ENCODE measurements at regions not wholly inside any gene's neighbourhood (a gene's known extent, or its start where the extent isn't known, plus 50 kb on each side); places are given as distances from the start of the nearest gene placed in this dataset.
"Not testable (repeated sequence)": the region's sequence is repeated elsewhere in the genome, so short reads cannot be mapped to it uniquely, and the experiment has no call there.

DNA sequence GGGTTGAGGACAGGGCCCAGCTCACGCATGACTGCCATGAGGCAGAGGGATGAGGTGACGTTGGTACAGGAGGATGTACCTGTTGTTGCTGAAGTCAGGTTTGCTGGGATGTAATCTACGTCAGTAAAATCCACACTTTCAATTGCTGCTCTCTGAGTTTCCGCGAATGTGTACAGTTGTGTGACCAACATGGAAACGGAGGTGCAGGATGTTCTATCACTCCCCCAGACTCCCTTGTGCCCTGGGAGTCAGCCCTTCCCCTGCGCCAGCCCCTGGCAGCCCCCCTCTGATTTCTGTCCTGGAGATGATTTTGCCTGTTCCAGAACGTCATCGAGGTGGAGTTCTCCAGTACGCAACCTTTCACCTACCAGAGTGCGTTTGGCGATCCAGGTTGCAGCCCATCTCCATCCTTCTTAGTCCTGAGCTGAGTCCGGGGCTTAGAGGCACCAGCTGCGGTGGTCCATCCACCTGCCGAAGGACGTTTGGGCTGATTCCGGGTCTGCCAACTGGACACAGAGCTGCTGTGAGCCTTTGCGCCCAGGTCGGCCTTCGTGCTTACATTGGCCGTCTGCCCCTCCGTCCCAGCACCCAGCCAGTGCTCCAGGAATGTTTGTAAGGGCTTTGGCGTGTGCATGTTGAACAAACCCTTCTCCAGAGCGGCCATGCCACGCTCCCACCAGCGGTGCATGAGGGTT is 213.5 kb upstream of the ZNF469 start:
- DNase-seq (ENCODE audit: low spot score); H3K79me2 ChIP-seq (ENCODE audit: insufficient read depth, low read depth, low read length); H3K4me2 ChIP-seq (ENCODE audit: low read length); H3K36me3 ChIP-seq (ENCODE audit: insufficient read depth, low read length); BruUV-seq (replicated peaks); H3K27ac ChIP-seq (ENCODE audit: low read depth, low read length, poor library complexity, severe bottlenecking); H4K20me1 ChIP-seq (ENCODE audit: insufficient read depth, low read length); intact Hi-C loops (cut with micrococcal nuclease; ENCODE audit: unreplicated experiment); POLR2A ChIA-PET; H3K4me3 ChIP-seq (ENCODE audit: low read depth, low read length, poor library complexity, severe bottlenecking); H3K9me3 ChIP-seq (ENCODE audit: low read length); H3K4me1 ChIP-seq (ENCODE audit: insufficient read depth, low read length, poor library complexity, severe bottlenecking); CTCF ChIA-PET (ENCODE audit: unreplicated experiment); H3K9me2 ChIP-seq (ENCODE audit: insufficient read depth, low read length); H2AFZ ChIP-seq (ENCODE audit: low read length): not testable (repeated sequence)

DNA sequence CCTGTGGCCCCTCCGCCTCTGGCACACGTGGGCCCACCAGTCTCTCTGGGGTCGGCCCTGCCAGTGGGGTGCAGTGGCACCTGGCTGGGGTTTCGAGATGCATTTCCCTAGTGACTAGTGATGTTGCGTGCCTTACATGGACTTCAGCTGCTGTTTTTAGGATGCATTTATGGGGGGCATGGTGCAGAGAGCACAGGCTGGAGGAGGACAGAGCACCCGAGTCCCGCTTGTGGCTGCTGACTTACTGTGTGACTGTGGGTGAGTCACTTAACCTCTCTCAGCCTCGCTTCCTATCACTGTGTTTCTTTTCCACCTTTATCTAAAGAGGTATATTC is 213.0 kb upstream of the ZNF469 start:
- H3K36me3 ChIP-seq (ENCODE audit: insufficient read depth, low read length); POLR2A ChIA-PET; H3K27ac ChIP-seq (ENCODE audit: low read depth, low read length, poor library complexity, severe bottlenecking); intact Hi-C loops (cut with micrococcal nuclease; ENCODE audit: unreplicated experiment); H2AFZ ChIP-seq (ENCODE audit: low read length); CTCF ChIA-PET (ENCODE audit: unreplicated experiment); H3K9me3 ChIP-seq (ENCODE audit: low read length); H4K20me1 ChIP-seq (ENCODE audit: insufficient read depth, low read length); H3K4me1 ChIP-seq (ENCODE audit: insufficient read depth, low read length, poor library complexity, severe bottlenecking); H3K79me2 ChIP-seq (ENCODE audit: insufficient read depth, low read depth, low read length); DNase-seq (ENCODE audit: low spot score); H3K4me2 ChIP-seq (ENCODE audit: low read length); H3K9me2 ChIP-seq (ENCODE audit: insufficient read depth, low read length); H3K4me3 ChIP-seq (ENCODE audit: low read depth, low read length, poor library complexity, severe bottlenecking); BruUV-seq (replicated peaks): not testable (repeated sequence)

DNA sequence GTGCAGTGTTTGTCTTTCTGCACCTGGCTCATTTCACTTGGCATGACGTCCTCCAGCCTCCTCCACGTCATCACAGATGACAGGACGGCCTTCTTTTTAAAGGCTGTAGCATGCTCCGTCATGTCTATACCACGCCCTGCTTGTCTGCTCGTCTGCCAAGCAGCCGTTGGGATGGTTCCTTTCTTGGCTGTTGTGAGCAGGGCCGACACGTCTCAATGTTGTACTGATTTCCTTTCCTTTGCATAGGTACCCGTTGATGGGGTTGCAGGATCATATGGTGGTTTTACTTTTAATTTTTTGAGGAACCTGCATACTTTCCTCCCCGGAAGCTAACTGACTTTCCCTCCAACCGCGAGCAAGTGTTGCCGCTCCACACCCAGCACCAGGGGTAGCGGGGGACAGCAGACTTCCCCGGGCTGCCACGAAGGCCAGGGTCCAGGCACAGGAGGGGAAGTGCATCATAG is 212.2 kb upstream of the ZNF469 start:
- no peaks in the 10 kb centered on the region for H3K9me2 ChIP-seq (ENCODE audit: insufficient read depth, low read length)
- no peak for DNase-seq (ENCODE audit: low spot score)
- H2AFZ ChIP-seq (ENCODE audit: low read length) = no peak overlapping the region
- H3K4me2 ChIP-seq (ENCODE audit: low read length) = no peak overlapping the region
- no peaks in the 10 kb centered on the region for H3K4me1 ChIP-seq (ENCODE audit: insufficient read depth, low read length, poor library complexity, severe bottlenecking)
- no peak overlapping the region for H3K4me3 ChIP-seq (ENCODE audit: low read depth, low read length, poor library complexity, severe bottlenecking)
- TF ChIP-seq EZH2phosphoT487 (IDR thresholded peaks at IDR 0.05; ENCODE audit: borderline replicate concordance, low read depth, low read length) = no peak
- TF ChIP-seq, protein P1, sequence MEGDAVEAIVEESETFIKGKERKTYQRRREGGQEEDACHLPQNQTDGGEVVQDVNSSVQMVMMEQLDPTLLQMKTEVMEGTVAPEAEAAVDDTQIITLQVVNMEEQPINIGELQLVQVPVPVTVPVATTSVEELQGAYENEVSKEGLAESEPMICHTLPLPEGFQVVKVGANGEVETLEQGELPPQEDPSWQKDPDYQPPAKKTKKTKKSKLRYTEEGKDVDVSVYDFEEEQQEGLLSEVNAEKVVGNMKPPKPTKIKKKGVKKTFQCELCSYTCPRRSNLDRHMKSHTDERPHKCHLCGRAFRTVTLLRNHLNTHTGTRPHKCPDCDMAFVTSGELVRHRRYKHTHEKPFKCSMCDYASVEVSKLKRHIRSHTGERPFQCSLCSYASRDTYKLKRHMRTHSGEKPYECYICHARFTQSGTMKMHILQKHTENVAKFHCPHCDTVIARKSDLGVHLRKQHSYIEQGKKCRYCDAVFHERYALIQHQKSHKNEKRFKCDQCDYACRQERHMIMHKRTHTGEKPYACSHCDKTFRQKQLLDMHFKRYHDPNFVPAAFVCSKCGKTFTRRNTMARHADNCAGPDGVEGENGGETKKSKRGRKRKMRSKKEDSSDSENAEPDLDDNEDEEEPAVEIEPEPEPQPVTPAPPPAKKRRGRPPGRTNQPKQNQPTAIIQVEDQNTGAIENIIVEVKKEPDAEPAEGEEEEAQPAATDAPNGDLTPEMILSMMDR (conservative IDR thresholded peaks at IDR 0.05; ENCODE audit: low read length) = no peak
- no peaks in the 10 kb centered on the region for H3K79me2 ChIP-seq (ENCODE audit: insufficient read depth, low read depth, low read length)
- ChIA-PET CTCF (ENCODE audit: unreplicated experiment) (no interaction called here), POLR2A (no interaction called here)
- H4K20me1 ChIP-seq (ENCODE audit: insufficient read depth, low read length) = no peaks in the 10 kb centered on the region
- no peak overlapping the region for H3K27ac ChIP-seq (ENCODE audit: low read depth, low read length, poor library complexity, severe bottlenecking)
- no peaks in the 10 kb centered on the region for H3K9me3 ChIP-seq (ENCODE audit: low read length)
- no TSS peak for BruUV-seq (replicated peaks)
- intact Hi-C loops (cut with micrococcal nuclease; ENCODE audit: unreplicated experiment) = no loop called here
- no peaks in the 10 kb centered on the region for H3K36me3 ChIP-seq (ENCODE audit: insufficient read depth, low read length)

DNA sequence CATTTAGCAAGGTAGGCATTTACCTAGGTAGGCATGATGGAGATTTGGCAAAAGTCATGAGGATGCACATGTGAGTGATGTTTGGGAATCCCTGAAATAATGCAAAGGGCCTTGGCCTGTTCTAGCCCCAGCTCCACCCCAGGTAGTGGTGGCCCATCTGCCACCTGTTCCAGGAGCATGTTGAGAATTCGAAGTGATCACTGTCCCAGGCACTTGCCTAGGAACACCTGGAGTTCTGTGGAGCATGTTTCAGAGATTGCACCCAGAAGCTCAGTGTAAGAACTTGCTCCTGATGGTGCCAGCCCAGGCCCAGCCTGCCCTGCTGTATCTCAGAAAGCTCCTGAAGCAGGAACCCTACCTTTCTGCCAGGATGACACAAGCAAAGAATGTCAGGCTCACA is 211.6 kb upstream of the ZNF469 start:
- H3K4me3 ChIP-seq (ENCODE audit: low read depth, low read length, poor library complexity, severe bottlenecking); H2AFZ ChIP-seq (ENCODE audit: low read length); H4K20me1 ChIP-seq (ENCODE audit: insufficient read depth, low read length); H3K9me2 ChIP-seq (ENCODE audit: insufficient read depth, low read length); H3K36me3 ChIP-seq (ENCODE audit: insufficient read depth, low read length); H3K9me3 ChIP-seq (ENCODE audit: low read length); intact Hi-C loops (cut with micrococcal nuclease; ENCODE audit: unreplicated experiment); H3K4me1 ChIP-seq (ENCODE audit: insufficient read depth, low read length, poor library complexity, severe bottlenecking); CTCF ChIA-PET (ENCODE audit: unreplicated experiment); H3K27ac ChIP-seq (ENCODE audit: low read depth, low read length, poor library complexity, severe bottlenecking); H3K79me2 ChIP-seq (ENCODE audit: insufficient read depth, low read depth, low read length); DNase-seq (ENCODE audit: low spot score); BruUV-seq (replicated peaks); H3K4me2 ChIP-seq (ENCODE audit: low read length): not testable (repeated sequence)
- POLR2A ChIA-PET = interaction anchor here (0.6 kb wide), 1 partner anchor 494 kb away, joined by 3 read pairs; no protein-coding TSS in a partner anchor

DNA sequence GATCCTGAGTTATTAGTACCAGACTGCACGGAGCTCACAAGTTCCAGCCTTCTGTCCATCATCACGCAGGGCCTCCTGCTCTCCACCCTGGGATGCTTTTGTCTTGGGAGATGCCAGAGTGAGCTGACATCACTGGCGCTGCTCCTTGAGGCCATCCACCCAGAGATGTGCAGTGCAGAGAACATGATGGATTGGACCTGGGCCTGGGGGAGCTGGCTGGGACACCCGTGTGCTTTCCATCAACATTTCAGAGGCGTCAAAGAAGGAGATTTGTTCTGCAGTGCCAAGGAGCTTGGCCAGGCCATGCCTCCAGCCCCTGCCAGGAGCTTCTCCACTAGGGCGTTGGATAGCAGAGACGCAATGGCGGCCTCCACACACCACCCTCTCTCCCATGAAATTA is 206.6 kb upstream of the ZNF469 start:
- H4K20me1 ChIP-seq (ENCODE audit: insufficient read depth, low read length); BruUV-seq (replicated peaks); H3K9me3 ChIP-seq (ENCODE audit: low read length); CTCF ChIA-PET (ENCODE audit: unreplicated experiment); DNase-seq (ENCODE audit: low spot score); intact Hi-C loops (cut with micrococcal nuclease; ENCODE audit: unreplicated experiment); H3K79me2 ChIP-seq (ENCODE audit: insufficient read depth, low read depth, low read length); H2AFZ ChIP-seq (ENCODE audit: low read length); H3K4me1 ChIP-seq (ENCODE audit: insufficient read depth, low read length, poor library complexity, severe bottlenecking); H3K4me3 ChIP-seq (ENCODE audit: low read depth, low read length, poor library complexity, severe bottlenecking); H3K36me3 ChIP-seq (ENCODE audit: insufficient read depth, low read length); H3K27ac ChIP-seq (ENCODE audit: low read depth, low read length, poor library complexity, severe bottlenecking); H3K9me2 ChIP-seq (ENCODE audit: insufficient read depth, low read length); H3K4me2 ChIP-seq (ENCODE audit: low read length); POLR2A ChIA-PET: not testable (repeated sequence)

DNA sequence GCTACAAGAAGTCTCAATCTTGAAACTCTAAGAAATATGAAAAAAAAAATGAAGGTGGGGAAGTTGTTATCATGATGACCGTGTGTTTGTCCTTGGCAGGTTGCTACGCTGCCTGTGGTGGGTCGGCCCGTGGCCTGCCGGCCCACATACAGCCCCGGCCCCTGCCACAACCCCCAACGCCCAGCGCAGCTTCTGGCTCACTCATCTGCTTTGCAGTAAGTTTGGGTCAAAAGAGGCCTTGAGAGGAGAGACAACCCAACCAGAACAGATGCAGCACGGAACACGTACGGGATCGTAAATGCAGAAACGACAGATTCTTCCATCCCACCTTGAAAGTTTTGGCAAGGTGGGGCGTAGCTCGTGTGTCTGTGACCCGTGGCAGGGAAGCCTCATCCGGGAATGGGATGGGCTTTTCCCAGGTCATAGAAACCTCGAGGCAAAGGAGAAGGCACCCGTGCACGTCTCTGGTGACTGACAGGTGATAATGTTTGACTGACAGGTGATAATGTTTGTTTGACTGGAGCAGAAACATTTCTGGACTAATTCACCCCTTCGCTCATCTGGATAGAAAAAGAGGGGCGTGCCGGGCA is 206.1 kb upstream of the ZNF469 start:
- H4K20me1 ChIP-seq (ENCODE audit: insufficient read depth, low read length); H2AFZ ChIP-seq (ENCODE audit: low read length); H3K9me3 ChIP-seq (ENCODE audit: low read length); CTCF ChIA-PET (ENCODE audit: unreplicated experiment); H3K36me3 ChIP-seq (ENCODE audit: insufficient read depth, low read length); H3K9me2 ChIP-seq (ENCODE audit: insufficient read depth, low read length); H3K4me3 ChIP-seq (ENCODE audit: low read depth, low read length, poor library complexity, severe bottlenecking); H3K79me2 ChIP-seq (ENCODE audit: insufficient read depth, low read depth, low read length); H3K27ac ChIP-seq (ENCODE audit: low read depth, low read length, poor library complexity, severe bottlenecking); H3K4me2 ChIP-seq (ENCODE audit: low read length); H3K4me1 ChIP-seq (ENCODE audit: insufficient read depth, low read length, poor library complexity, severe bottlenecking); DNase-seq (ENCODE audit: low spot score); intact Hi-C loops (cut with micrococcal nuclease; ENCODE audit: unreplicated experiment); POLR2A ChIA-PET; BruUV-seq (replicated peaks): not testable (repeated sequence)

Measured in OCI-LY7 (cell line).